HG02588 (cell line): ENCODE measurements at regions not wholly inside any gene's neighbourhood (a gene's known extent, or its start where the extent isn't known, plus 50 kb on each side); places are given as distances from the start of the nearest gene placed in this dataset.
A peak's percentile ranks its signal among the peaks of the same experiment; 100 is the strongest.

Experiments
- ATAC-seq: cut with Tn5 transposase; IDR thresholded peaks from one replicate; pipeline ENCODE4 v1.9.1; 2021; ENCODE audit warnings: mild to moderate bottlenecking, moderate library complexity; ENCODE audit not compliant: unreplicated experiment

DNA sequence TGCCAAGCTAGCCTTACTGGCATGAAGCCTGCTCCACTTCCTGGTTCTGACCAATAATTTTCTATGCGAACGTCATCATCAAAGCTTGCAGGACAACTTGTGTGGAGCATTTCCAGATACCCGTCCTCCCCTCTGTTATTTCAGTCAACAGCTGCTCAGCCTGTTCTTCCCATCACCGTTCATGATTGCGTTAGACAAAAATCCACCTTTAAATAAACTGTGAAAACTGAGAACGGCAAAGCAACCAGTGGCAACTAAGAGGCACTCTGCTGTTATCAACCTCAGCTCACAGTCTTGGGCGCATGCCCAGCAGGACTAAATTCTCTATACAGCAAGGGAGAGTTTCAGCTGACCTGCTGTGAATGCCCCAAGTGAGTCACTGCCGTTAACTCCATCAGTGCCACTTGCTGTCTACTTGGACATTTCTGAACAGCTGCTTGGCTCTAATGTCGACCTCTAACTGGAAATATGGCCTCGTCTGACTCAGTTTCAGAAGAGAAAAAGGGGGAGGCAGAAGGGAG, 207.4 kb upstream of the RUNX1 start:
- ATAC-seq, result no peak

DNA sequence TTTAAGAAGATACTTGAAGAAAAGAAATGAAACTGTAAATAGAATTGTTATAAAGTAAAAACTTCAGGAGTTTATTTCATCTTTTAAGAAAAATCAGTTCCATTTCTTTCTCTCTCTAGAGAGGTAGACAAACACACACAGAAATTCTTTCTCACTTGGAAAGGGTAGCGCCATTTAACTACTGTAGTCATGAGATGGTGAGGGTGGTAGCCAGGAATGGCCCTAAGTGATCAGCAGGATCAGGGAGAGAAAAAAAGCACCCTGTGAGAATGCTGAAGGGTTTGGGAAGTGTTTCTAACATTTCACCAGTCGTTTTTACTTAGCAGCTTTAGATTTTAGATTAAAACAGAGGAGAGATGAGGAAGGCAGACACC, 205.7 kb upstream of the RUNX1 start:
- no peak for ATAC-seq

DNA sequence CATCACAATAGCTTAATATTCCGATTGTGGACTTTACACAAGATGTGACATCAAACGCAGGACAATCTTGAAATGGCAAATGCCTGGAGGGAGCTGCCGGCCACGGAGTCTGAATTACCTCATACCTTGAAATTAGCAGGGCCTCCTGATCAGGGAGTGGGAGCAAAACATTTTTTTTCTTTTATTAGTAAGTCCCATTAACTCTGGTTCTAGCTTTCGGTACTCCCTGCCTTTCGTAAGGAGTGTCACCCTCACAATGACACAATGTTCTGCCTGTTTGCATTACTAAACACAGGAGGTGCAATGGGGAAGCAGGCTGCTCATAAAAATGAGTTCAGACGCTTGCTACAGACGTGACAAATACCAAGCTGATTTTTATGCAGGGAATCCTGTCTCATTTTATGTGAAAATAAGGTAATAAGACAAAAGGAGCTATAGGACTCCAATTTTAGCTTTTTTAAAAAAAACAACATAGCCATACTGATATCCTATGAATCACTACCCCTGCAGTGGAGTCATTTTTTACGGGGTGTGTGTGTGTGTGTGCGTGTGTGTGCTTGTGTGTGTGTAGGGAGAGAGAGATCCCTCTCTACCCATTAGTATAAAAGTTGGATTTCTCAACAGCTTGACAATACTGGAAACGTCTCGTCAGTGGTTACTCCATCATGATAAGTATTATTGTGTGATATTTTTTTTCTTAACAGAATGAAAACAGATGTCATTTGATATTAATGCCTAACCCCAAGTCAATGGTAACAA, 205.1 kb upstream of the RUNX1 start:
- ATAC-seq, result no peak

DNA sequence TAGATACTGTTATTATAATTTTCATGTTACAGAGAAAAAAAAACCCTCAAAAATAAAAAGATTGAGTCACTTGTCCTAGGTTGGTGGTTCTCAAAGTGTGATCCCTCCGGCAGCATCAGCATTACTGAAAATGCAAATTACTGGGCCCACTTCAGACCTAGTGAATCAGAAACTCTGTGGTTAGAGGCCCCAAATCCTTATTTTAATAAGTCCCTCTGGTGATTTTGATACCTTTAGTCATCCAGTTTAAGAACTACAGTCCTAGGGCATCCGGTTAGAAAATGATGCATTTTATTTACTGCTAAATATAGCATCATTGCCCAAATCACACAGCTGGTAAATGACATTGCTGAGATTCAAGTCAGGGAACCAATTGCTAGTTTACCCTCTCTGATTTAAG, 203.7 kb upstream of the RUNX1 start:
- ATAC-seq, result no peak

DNA sequence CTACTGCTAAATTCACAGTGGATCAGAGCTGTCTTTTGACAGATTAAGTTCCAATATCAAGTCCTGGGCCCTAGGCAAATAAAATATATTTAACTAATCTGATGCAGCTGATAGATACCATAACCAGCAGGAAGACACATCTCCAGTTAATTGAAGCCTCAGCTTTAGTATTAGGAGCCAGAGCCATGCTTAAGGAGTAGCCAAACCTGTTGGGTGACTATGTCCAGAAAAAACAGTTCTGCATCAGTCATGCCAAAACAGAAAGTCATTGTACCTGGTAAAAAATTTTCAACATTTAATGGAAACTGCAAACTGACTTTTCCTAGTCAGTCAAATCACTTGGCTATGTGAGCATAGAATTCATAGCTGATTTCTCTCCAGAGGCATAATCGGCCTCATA, 200.5 kb upstream of the RUNX1 start:
- ATAC-seq, result no peak

DNA sequence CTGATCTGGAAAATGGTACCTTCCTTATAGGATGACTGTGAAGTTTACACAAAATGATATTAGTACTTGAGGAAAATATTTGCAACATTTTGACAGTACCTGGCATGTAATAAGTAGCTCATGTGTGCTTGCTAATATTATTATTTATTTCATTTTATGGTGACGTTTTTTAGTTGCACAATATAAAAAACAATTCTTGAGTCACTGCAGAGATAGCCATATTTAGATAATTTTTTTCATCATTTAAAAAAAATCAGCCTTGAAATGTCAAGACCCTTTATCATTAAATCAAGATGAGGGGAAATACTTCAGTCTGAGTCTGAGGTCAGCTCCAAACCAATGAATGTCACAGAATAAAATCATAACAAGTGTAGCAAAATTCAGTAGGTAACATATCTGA, 196.8 kb upstream of the RUNX1 start:
- ATAC-seq, result no peak

DNA sequence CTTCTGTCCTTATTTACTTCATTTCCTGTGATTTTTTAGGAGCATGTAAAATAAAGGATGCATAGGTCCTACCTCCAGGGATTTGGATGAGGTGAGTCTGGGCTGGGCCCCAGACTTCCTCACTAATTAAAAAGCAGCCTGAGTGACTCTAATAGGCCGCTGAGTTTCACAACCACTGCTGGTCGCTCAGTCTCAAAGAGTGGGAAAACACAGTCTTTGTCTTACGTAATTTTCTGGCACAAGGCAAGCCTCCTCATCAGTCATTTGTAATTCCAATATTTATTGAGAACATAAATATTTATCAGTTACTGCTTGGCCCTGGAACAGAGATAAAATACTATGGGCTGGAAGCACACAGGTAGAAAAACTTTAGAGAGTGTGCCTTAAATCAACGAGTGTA, 195.4 kb upstream of the RUNX1 start:
- ATAC-seq, result no peak

DNA sequence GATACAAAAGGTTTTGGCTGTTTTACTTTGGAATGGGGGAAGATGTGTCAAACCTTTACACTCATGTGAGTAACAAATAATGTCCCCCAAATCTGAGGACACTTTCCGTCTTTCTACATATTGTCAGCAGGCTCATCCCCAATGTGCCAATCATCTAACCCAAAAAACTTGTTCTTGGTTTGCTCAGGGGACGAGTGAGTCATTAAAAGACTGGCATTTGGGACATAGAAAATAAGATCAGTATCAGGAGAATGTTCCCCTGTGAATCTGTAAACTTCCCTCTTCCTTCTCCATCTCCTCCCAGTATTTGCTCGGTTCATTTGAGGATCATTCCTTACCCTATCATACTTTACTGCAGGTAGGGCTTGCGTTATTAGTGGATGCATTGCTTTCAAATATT, 194.1 kb upstream of the RUNX1 start:
- no peak for ATAC-seq

DNA sequence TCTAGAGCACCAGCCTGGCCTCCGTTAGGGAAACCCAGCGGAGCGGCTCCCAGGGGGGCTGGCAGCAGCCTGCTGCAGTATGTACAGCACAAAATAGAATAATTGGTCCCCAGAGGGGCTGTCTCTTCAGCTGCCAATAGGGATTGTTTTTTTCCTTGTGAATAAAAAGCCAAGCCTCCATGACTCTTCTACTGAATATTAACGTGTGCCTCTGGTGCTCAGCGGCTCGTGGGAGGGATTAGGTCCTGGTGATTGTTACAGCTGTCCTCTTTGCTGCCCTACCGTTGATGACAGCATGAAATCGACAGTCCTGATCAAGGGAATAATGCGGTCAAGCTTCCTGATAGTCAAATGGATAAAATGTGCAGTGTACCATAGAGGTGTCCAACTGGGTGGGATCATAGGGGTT, 190.7 kb upstream of the RUNX1 start:
- ATAC-seq, result no peak

DNA sequence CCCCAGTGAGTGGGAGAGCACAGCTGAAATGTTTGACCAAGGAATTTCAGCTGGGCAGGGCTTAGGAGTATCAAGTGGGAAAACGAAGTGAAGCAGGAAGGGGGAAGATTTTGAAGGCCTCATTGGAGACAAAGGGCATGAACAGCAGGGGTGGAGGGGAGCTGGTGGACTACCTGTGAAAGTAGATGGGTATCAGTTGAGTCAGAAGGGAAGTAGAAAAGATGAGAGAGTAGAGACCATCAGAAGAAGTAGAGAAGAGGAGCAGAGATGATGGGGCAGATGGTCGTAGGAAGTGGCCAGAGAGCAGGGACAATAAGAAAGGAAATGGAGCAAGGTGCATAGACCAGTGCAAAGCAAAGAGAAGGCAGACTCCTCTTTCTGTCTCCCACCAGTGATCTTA, 189.0 kb upstream of the RUNX1 start:
- ATAC-seq, result no peak

DNA sequence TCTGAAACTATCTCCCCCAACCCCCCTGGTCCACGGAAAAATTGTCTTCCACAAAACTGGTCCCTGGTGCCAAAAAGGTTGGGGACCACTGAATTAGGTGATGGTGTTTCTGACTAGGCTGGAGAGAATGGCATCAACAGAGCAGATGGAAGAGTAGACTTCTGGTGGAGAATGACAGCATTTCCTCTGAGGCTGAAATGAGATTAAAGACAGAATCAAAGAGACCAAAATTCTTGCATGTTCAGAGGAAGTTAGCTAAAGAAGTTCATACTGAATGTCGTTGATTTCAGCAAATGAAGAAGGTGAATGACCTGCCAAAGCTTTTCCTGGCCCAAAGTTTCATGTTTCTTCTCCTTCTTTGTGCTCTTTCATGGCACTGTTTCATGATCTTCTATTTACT, 188.2 kb upstream of the RUNX1 start:
- no peak for ATAC-seq

DNA sequence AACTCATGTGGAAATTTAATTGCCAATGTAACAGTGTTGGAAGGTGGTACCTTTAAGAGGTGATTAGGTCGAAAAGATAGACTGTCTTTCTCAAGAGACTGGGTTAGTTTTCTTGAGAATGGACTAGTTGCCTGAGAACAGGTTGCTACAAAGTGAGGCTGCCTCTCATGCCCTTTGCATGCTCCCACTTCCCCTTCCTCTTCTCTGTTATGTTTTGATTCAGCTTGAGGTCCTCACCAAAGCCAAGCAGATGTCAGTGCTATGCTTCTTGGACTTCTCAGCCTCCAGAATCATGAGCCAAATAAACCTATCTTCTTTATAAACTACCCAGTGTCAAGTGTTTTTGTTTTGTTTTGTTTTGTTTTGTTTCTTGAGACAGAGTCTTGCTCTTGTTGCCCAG, 187.0 kb upstream of the RUNX1 start:
- no peak for ATAC-seq

DNA sequence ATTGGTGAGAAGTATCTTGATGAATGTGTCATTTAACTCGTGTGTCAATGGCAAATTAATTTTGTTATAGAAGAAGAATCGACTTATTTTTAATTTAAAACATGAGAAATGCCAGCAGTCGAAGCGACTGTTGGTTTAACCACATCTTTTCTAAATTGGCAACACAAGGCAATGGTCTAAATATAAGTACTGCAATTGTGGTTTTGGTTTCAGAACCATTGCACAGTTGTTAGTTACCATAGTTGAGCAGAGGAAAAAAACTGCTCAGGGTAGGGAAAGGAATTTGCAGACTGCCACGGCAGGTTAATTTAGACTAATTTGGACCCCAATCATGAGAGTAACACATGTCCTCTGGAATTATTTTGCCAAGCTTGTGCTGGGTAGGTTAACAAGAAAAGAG, 185.6 kb upstream of the RUNX1 start:
- ATAC-seq, result no peak

DNA sequence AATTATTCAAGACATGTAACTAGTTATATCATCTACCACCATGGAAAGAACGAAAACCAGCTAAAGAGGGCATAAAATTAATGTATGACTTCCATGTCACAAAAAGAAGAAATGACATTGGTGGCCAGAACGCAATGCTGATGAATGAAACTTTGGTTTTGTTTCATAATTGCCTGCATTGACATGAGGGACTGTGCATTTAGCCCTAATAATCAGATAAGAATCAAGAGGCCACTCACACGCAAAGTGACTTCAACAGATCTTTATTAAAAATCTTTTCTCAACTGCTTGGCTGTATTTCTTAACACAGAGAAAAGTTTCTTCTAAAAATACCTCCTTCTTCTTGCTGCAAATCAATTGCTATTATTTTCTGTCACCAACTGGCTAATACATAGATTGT, 184.7 kb upstream of the RUNX1 start:
- ATAC-seq, result no peak

DNA sequence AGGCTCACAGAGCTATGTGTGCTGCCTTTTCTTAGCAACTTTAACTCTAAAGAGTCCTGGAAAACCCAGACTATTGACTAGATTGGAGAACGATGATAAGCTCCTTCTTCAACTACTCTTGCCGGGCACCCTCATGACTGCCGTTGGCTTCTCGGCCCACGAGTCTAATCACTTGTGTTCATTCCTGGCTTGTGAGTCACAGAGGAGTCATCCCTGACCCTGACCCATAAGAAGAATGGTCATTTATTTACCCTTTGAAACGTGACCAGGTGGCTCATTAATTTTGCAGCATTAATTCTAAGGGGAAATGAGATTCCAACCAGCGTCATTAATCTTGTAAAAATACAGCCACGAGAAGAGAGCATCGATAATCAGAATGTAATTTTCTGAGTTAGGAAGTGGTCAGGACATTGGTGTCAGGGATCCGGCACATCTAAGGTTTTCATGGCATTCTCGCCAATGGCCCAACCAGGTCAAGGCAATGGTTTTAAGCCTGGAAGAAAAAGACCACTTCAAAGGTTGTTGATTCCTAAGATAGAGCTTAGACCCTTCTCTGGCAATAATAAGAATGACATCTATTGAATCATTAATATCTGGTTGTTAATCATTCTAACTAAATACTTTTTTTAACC, 183.6 kb upstream of the RUNX1 start:
- ATAC-seq, result no peak

DNA sequence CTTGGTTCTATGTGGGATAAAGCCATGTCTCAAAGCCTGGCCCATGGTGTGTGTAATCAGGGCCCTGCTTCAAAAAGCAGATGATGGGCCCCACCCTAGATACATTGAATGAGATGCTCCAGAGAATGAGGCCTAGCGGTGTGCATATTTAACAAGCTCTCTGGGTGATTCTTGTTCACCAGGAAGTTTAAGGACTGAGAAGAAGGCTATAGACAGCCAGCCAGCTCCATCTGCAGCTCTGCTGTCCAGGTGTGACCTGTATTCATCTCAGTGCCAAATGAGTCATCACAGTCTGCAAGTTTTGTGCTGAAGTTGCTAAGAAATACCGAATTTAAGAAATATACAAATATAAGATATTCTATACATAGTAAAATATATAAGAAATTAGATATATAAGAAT, 182.0 kb upstream of the RUNX1 start:
- no peak for ATAC-seq

DNA sequence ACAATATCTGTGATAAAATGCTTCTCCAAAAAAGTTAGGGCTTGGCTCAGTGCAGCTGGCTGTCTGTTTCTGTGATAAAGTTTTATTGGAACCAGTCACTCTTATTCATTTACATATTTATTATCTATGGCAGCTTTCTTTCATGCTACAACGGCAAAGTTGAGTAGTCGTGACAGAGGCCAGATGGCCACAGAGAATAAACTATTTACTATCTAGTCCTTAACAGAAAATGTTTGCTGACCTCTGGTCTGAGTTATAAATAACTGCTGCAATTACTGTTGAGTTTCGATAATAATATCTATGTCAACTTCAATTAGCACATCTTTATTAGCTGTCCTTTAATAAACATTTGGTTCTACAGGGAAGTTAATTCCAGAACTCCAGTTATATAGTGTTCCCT, 180.2 kb upstream of the RUNX1 start:
- no peak for ATAC-seq

DNA sequence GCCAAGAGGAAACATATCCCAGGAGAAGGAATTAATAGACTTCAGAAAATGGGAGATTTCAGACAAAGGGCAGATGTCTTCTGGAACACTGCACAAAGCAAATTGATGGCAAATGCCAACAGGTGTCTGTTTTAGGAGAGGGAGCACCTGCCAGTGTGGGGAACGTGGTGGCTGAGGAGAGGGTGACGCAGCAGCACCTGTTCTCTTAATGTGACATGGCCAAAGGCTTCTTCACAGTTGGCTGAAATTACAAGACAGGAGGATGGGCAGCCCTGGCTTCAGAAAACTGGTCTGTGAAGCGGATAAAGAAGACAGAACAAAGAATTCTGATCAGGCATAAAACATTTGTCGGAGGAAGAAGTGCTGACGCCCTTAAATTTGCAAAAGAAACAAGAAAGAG, 178.7 kb upstream of the RUNX1 start:
- ATAC-seq, result no peak

DNA sequence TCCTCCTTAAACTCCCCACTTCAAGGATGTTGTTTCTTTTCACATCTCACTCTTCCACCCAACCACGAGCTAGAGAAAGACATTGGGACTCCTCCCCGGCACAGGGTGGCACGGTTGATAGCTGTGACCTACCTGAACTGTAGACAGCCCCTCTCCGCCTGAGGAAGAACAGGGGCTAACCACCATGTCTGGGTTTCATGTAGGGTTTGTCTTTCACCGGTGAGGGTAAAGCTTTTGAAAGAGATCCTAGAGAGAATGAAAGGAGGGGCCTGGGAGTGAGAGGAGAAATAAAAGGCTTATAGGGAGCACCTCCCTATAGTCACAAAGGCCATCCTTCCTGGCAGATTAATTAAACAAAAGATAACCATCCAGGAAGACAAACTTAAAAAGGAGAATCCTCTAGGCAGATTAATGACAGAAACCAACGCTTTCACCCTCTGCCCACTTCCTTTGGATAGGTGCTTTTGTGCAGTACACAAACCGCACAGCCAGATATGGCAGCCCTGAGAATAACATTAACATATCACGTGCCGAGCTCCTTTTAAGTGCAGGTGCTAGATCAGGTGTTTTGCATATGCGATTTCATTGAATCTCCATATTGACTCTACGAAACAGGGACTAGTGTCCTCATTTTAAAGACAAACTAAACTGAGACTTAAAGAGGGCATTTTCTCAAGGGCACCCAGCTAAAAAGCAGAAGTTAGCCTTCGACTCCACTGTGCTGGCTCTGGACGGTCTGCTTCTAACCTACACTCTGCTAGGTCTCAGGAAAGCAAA, 178.1 kb upstream of the RUNX1 start:
- peak; percentile 85 for ATAC-seq

DNA sequence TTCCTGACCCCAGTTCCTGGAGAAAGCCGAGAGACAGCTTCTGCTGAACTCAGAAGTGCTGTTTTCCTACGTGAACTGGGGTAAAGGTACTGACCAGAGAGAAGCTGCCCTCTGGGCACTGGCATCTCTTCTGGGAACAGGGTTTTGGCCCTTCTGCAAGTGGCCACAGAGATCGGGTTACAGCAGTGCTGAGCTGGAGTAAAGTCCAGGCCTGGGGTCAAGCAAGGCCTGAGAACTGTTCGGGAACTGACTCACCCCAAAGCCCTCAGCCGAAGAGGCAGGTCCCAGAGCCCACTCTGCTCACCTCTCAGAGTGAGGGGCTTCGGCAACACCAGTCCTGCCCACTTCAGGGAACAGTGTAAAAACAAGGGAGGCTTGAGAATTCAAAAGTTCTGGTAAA, 177.2 kb upstream of the RUNX1 start:
- no peak for ATAC-seq

DNA sequence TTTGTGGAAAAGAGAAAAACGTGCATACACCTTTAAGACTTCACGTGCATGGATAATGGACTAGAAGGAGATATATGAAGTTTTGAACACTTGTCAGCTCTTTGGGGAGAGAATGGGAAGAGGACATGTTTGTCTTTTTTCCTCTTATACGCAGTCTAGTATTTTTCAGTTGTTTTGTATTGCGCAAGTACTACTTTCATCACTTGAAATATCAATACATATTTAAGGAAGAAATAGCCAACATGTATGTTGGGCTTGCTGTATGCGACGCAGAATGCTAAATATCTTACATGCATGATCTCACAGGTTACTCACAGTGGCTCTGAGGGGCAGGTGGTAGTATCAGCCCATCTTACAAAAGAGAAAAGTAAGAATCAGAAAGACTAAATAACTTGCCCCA, 176.5 kb upstream of the RUNX1 start:
- no peak for ATAC-seq
